GM04504 (cell line): ENCODE measurements at regions not wholly inside any gene's neighbourhood (a gene's known extent, or its start where the extent isn't known, plus 50 kb on each side); places are given as distances from the start of the nearest gene placed in this dataset.
A peak's percentile ranks its signal among the peaks of the same experiment; 100 is the strongest.
"Not testable (repeated sequence)": the region's sequence is repeated elsewhere in the genome, so short reads cannot be mapped to it uniquely, and the experiment has no call there.

Source experiments
- DNase-seq: peaks from one replicate; pipeline ENCODE4 v3.0.0-alpha.2; 2012; ENCODE audit warnings: low read depth

DNA sequence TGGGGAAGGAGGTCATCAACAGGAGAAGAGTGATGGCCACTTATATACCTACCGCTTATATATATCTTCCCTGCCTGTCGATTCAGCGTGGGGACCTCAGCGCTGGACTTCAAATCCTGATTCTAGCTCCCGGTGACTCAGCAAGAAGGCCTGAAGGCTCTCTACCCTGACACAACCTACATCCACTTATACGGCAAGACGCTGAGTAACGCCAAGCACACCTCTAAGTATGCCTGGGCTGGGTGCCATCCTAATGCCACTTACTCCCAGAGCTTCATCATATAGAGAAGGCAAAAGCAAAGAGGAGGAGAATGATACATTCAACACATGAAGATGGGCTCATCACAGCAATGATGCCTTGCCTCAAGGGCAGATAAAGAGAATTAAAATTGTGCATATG is 198.3 kb downstream of the CHIC2 start:
- DNase-seq, result no peak

DNA sequence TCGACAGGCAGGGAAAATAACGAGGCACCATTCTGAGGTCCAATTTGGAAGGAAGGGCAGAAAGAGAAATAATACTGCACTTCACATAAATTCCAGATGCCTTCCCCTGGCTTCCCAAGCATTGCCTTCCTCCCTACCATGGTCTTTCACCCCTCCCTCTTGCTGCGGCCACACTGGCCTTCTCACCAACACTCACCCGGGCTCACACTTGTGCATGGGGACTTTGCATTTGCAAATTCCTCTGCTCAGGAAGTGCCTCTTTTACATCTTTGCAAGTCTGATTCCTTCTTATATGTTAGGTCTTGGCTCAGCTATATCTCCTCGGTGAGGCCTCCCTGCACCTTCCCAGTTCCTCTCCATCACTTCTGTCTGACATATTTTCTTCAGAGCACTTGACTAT is 199.4 kb downstream of the CHIC2 start:
- no peak for DNase-seq

DNA sequence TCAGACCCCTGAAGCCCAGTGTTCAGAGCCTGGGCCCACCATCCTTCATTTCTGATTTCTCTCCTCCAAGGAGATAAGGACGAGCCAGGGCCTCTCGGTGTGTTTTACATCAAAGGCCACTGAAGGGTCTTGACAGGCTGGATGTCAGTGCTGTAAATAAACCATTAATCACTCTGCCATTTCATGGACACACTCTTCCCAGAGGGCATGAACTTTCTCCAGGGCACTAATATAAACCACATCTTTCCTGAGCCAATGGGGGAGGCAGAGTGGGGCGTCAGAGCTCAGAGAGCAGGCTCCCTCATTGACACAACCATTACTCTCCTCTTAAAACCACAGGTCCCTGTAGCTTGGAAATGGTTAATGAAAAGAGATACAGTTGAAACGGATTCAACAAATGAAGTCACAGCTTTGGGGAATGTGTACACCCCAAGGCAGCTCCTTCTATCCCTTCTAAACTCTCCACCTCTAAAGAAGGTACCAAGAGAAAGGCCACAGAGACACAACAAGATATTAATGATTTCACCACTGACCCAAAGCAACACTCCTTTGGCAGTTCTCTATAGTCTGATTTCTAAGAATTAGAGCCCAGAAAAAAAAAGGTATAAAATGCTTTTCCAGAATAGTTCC is 200.6 kb downstream of the CHIC2 start:
- DNase-seq, result no peak

DNA sequence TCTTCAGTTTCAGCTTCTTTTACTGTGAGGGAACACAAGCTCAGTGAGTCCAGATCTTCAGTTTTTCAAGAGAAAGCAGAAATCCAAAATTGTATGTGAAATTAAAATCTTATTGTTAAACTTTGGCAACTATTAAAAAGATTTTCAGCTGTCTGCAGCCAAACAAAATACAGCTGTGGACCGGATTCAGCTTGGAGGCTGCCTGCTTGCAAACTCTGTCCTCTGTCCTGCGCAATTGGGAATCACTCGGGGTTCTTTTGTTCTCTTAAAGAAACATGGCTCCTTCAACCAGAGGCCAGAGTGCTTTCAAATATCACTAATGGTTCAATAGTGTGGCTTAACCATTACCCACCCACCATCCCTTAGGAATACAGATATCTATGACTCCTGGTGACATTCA is 201.2 kb downstream of the CHIC2 start:
- DNase-seq, result no peak

DNA sequence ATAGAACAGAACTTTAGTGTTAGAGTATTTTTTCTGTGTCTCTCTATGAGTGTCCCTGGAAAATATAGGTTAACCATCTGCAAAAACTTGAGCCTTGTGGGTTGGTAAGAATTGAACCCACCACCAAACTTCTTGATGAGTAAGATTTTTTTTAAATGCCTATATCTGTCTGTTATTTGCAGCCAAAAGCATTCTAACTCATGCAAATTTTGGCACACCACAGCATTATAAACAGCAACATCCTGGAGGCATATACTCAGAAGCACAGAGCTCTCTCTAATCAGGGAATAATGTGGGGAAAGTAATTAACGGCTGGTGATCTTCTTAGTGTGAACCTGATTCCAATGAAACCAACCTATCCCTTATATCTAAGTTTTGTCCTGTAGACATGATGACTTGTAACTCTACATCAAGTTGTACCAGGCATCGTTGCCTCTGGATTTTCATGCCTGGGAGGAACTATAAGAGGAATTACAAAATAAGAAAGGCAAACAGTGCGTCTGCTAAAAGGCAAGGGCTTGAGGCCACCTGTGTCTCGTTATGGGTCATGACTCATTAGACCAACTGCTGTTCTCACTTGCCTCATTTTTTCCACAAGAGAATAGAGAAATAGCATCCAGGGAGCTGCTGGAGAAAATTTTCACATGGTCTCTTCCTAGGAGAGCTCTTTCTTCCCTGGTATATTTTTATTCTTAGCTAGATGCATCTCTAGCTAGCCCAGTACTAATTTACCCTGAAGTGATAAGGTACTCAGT is 202.4 kb downstream of the CHIC2 start:
- peak; percentile 90 for DNase-seq

DNA sequence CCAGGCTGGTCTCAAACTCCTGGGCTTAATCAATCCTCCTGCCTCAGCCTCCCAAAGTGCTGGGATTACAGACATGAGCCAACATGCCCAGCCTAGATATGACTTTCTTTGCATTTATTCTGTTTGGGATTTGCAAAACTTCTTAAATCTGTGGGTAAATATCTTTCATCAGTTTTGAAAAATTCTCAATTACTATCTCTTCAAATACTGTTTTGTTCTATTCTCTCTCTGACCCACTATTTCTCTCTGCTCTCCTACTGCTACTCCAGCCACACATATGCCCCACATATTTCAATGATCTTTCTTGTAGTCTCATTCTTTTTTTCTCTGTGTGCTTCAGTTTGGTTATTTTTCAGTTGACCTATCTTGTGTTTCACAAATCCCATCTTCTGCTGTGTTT is 205.1 kb downstream of the CHIC2 start:
- DNase-seq, result no peak

DNA sequence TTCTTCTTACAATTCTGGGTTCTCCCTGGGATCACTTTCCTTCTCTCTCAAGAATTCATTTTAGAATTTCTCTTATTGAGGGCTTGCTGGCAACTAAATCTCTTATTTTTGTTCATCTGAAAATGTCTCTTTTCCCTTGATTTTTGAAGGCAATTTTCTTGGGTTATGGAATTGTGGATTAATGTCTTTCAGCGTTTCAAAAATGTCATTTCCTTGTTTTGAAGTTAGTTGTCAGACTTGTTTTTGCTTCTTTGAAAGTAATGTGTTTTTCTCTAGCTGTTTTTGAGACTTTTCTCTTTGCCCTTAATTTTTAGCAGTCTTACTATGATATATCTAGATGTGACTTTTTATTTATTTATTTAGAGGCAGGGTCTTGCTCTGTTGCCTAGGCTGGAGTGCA is 205.7 kb downstream of the CHIC2 start:
- no peak for DNase-seq

DNA sequence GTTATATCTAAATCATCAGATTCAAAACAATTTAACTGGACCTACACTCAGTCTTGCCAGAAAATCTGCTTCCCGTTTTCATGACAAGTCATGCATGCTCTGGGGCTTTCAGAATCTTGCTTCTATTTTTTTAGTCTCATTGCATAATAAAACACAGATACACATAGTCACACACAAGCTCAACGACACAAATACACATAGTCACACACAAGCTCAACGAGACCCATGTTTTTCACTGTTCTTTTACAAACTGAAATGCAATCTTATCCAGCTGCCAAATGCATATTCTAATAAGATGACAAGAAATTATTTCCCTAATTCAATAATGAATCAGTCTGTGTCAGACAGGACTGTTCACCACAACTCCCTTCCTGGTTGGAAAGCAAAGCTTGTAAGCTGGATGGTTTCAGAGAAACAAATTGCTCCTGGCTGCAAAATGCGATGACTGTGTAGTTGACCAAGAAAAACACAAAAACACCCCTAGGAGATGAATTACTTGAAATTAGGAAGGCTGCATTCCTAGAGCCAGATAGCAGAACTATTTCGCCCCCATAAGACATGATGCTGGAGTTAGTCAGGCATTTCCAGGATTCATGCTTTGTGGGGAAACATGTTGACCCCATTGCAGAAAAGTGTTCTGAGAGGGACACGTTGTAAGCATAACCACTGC is 208.7 kb downstream of the CHIC2 start:
- DNase-seq, result peak; percentile 48

DNA sequence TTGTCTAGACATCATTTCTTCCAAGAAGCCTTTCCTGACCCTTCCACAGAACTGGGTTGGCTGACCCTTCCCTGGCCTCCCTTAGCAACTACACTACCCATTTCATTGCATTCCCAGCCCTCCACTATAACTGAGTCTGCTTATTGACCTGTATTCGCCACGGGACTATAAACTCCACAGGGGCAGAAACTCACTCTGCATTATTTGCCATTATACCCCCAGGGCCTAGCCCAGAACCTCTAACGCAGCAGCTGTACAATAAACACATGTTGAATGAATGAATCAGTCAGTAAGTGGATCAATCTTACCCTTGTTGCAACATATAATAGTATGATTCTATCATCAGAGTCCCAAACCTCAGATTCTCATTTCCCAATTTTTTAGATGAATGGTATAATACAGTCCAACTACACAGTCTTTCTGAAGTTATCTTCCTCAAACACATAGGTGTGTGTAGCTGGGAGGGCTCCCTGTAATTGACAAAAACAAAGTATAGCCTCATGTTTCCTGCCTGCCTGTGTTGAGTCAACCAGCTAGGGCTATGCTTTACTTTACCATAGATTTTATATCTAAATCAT is 209.3 kb downstream of the CHIC2 start:
- DNase-seq, result peak; percentile 44

DNA sequence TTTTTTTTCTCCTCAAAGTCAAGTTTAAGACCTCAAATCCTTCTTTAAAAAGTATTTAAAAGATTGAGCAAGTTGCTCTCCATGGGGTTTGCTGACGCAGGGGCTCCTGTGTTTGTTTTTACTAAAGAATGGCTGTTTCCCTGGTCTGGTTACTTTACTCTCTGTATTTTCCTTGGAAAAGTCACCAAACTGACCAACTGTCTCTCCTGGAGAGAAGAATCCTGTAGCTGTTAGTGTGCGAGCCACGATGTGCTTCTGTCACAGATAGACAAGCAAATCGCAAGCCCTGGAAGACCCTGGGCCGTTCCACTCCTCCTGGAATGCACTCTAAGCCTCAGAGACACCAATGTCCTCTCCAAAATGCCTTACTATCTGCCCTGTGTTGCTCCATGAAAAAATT is 212.1 kb downstream of the CHIC2 start:
- DNase-seq, result peak; percentile 10

DNA sequence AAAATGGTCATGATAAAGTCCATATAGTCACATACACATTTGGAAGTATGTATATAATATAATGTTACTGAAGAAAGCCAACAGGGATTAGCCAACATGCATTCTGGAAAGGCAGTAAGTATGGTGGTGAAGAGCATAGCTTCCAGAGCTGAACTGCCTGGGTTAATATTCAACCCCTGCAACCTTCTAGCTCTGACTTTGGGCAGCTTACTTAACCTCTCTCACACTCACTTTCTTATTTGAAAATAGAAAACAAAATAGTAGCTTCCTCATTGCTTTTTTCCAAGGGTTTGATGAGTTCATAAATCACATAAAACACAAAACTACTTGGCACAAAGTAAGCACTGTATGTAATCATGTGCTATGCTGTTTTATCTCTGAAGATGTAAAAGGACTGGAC is 216.4 kb downstream of the CHIC2 start:
- no peak for DNase-seq

DNA sequence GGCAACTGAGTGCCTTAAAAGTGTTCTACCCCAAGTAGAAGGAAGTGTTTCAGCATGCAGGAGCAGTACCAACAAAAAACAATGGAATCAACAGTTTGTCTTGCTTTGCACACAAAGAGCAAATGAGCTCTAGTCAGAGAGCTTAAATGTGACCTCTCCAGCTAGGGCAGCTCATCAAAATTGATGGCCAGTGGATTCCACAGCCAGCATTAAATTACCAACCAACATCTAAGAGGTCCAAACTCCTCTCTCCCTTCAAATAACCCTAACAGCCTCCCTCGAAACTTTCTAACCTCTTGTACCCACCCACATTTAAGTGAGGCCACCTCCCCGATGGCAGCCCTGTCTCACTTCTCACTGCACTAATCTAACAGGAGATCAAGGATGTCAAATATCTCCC is 219.9 kb downstream of the CHIC2 start:
- DNase-seq, result no peak

DNA sequence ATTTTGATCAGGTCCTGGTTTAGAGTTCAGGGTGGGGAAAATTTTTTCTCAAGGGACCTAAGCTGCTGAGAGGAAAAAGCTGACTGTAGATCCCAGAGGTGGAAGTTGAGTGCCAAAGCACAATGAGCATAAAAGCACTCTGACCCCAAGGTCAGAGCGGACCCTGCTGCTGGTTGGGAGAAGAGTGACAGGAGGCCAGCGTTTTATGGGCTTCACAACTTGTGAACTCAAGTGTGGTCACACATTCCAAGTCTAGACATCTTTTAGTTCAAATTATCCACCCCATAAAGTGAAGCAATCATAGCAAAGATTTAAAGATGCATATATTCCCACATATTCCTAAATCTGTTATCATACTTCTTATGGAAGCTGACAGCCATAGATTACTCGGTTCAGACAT is 220.3 kb downstream of the CHIC2 start:
- no peak for DNase-seq

DNA sequence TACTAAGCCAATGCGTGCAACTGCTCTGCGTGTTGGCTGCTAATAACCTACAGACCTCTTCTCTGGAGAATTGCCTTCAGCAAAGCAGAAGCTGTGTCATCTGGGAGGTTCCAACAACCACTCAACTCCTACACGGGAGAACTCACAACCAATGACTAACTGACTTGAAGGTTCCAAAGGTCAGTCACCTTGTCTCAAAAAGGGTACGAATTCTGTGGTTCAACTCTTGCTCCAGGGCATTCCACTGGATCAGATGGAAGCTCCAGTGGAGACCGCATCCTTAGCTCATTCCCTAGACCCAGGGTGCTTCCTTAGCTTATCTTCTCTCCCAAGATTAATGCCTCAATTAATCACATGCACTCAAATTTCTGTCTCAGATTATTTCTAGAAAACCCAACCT is 222.7 kb downstream of the CHIC2 start:
- DNase-seq, result no peak

DNA sequence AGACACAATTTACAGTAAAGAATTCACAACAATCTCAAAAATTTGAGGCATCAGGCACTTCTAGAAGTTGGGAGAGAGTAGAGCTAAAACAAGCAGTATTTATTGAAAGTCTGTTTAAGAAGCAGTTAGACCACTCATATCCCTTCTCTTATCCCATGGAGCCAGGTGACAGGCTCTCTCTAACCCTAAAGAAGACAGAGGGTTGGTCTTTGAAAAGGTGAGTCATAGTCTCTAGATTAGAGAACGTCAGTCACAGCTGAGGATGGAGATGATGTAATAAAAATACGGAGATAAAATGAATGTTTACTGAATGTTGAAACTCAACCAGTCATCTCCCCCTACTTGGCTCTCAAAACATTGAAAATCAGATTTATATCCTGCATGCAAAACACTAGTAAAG is 223.8 kb downstream of the CHIC2 start:
- DNase-seq, result no peak

DNA sequence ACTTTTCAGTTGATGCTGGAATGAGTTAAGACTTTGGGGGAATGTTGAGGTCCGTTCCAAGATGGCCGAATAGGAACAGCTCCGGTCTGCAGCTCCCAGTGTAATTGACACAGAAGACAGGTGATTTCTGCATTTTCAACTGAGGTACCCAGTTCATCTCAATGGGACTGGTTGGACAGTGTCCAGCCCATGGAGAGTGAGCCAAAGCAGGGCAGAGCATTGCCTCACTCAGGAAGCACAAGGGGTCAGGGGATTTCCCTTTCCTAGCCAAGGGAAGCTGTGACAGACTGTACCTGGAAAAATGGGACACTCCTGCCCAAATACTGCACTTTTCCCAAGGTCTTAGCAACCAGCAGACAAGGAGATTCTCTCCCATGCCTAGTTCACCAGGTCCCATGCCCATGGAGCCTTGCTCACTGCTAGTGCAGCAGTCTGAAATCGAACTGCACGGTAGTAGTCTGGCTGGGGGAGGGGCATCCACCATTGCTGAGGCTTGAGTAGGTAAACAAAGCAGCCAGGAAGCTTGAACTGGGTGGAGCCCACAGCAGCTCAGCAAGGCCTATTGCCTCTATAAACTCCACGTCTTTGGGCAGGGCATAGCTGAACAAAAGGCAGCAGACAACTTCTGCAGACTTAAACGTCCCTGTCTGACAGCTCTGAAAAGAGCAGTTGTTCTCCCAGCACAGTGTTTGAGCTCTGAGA is 231.0 kb downstream of the CHIC2 start:
- not testable (repeated sequence) for DNase-seq

DNA sequence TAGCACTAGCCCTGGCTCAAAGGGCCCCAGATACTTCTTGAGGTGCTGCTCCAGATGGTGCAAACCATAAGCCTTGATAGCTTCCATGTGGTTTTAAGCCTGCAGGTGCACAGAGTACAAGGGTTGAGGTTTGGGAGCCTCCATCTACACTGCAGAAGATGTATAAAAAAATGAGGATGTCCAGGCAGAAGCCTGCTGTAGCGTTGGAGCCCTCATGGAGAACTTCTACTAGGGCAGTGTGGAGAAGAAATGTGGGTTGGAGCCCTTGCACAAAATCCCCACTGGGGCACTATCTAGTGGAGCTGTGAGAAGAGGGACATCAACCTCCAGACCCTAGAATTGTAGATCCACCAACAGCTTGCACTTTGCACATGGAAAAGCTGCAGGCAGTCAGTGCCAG is 231.9 kb downstream of the CHIC2 start:
- no peak for DNase-seq

DNA sequence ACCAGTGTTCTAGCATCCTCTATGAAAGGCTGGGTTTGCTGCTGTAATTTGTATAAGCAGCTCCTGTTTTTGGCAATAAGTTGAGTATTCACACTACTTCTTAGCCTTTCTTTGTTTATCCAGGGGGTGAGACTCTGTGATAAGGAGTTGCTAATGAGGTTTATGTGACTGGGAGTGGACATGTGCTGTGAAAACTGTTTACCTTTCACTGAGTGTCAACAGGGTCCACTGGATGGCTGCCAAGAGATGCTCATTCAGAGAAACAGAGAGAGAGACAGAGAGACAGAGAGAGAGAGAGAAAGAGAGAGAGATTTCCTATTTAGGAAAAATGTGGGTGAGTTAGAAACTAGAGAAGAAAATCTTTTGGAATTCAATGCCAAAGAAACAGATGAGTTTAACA is 233.9 kb downstream of the CHIC2 start:
- DNase-seq, result no peak

DNA sequence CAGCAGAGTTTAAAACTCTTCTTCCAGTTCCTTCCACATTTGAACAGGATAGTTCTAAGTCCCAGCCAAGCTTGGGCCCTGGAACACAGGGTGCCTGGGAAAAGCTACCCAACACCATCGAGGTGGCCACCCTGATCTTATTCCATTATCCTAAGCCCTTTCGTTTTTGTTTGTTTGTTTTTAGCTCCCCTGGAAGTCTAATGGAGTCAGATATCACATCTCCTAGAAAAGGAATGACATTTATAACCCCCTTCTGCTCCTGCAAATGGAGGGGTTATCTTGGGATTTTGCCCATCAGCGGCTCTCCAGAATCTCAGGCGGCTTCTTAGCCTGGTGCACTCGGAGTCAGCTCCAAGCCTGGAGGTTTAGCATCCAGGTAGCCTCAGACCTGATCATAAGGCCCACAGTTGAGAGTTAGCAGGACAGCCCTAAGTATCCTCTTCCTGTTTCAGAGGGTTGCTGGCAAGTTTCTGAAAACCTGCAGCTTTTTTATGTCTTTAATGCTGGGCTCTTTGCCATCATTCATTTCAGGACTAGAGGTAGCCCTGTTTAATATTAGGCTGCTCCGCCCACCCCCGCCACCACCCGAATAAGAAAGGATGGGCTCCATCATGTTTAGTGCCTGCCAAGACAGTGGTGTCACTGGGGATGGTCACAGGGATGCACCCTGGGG is 230.0 kb upstream of the LNX1 start:
- no peak for DNase-seq

DNA sequence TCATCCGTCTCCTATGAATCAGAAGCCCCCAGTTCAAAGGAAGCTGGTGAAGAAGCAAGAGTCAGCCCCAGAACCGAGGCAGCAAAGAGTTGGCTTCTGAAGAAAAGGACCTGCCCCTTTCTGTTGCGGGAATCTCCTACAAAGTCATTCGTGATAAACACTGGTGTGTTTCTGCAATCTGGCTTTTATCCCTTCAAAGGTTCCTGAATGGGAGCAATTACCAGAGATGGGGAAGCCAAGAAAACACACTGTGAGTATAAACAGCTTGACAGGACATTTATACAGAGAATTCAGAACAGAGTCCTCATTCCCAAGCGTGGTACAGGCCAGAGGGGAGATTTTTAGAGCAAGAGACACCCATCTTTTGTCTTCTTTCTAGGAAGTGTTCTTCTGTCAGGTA is 226.8 kb upstream of the LNX1 start:
- no peak for DNase-seq

DNA sequence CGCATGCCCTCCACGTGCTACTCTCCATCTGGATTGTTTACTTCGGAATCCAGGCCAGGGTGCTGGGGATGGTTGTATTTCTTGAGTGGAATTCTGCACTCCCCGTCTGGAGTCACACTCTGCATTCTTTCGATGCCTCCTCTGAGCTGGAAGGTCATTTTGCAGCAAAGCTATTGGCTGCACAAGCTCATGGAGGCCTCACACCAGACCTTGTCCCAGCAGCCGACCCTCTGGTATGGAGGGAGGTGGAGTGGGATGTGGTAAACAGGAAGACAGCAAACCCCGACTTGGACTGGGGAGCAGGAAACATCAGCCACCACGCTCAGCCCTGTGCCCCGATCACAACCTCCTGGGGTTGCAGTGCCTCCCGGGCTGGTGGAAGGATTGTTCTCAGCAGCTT is 225.3 kb upstream of the LNX1 start:
- DNase-seq, result no peak

DNA sequence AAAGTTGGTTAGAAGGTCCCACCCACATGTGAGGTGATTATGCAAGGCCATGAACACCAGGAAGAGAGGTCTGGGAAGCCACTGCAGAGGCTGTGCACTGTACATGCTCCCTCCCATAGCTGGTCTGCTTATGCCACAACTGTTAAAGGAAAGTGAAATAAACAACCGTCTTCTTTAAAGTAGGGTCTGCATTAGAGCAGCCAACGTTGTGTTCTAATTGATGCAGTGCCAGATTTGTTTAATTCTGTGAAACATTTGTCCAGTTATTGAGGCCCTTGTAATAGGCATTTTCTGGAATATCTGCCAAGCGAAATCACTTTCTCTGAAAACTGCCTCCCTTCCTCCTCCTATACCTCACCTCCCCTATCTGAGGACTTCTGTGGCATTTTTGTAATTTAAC is 224.0 kb upstream of the LNX1 start:
- DNase-seq, result no peak
